ENCODE measurements at regions not wholly inside any gene's neighbourhood (a gene's known extent, or its start where the extent isn't known, plus 50 kb on each side); places are given as distances from the start of the nearest gene placed in this dataset.

DNA sequence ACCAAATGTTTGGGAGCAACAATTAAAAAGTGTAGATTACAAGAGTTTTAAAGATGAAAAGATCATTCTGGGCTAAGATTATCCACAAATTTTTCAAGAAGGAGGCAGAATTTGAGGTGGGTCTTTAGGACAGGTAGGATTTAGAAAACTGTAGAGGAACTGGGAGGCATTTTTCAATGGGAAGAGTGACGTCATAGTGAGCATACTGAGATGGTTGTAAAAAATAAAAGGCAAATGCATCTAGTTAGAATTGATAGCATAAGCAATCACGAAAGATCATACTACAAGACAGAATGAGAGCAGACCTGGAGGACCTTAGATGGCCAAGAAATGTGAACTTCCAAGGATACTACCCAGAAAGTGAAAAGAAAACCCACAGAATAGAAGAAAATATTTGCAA, 131.6 kb upstream of the G2E3 start:
- TF ChIP-seq CTCF (IDR thresholded peaks at IDR 0.05): no peak
- TF ChIP-seq POLR2A (IDR thresholded peaks at IDR 0.05): no peak

Measured in breast epithelium (tissue), 3 donors.